K562 (cell line): ENCODE measurements at regions not wholly inside any gene's neighbourhood (a gene's known extent, or its start where the extent isn't known, plus 50 kb on each side); places are given as distances from the start of the nearest gene placed in this dataset.

ENCODE experiments used
- ATAC-seq: fragments of 200-7000 bp; cut with Tn5 transposase; 3 replicates; pipeline ENCODE4 v1.9.1; 2020; ENCODE audit warnings: moderate library complexity
- BruUV-seq: library from RNA; stranded (reverse); fragments of 400-500 nt; replicated peaks from 2 replicates; lab custom pipeline; 2021; lab: Mats Ljungman, UMichigan
- CTCF ChIA-PET: fragments of 300-600 bp; formaldehyde crosslinking; extraction: SDS; loops from one replicate; lab custom pipeline; 2021; ENCODE audit warnings: low intra/inter-chr PET ratio; lab: Yijun Ruan, JAX
- POLR2A ChIA-PET: fragments of 300-600, 350-650 bp; sonication (Branson Sonifier 250); formaldehyde crosslinking; extraction: SDS; loops from one replicate; lab custom pipeline; 2021; ENCODE audit warnings: antibody characterized with exemption, inconsistent platforms; lab: Yijun Ruan, JAX
- DNase-seq, 4 experiments: peaks; one replicate each; pipeline versions ENCODE4 v3.0.0 to v3.0.0-alpha.2; 2011 to 2018; ENCODE audit warnings: low spot score in 3 of 4, mixed read lengths in 3 of 4; ENCODE audit errors: extremely low read depth in 1 of 4
- FAIRE-seq: peaks from 2 replicates; lab custom pipeline; 2011; peaks lifted over from hg19 to GRCh38; lab: Jason Lieb, UNC
- H2AFZ ChIP-seq: 2 replicates; pipeline ENCODE4 v1.6.0; 2011; ENCODE audit warnings: low read depth, low read length, control low read depth, inconsistent platforms
- H3K27ac ChIP-seq: fragments of 200-600 bp; 3 replicates; pipeline ENCODE4 v1.8.0; 2011; ENCODE audit warnings: low read depth, mild to moderate bottlenecking, control low read depth, inconsistent platforms, low read length, moderate library complexity, mixed read lengths; ENCODE audit errors: extremely low read depth
- H3K27me3 ChIP-seq, 2 experiments: fragments of 300-600 bp in 1 of 2; 2 replicates in 1 of 2; 3 replicates in 1 of 2; pipeline versions ENCODE4 v1.6.0 to v1.8.0; 2011; ENCODE audit warnings: inconsistent platforms in 2 of 2, low read length in 2 of 2, mild to moderate bottlenecking in 1 of 2, mixed read lengths in 1 of 2, moderate library complexity in 1 of 2; ENCODE audit not compliant: control insufficient read depth in 2 of 2, insufficient read depth in 2 of 2
- H3K36me3 ChIP-seq: fragments of 300-600 bp; 3 replicates; pipeline ENCODE4 v1.8.0; 2011; ENCODE audit warnings: mild to moderate bottlenecking, low read length, inconsistent platforms; ENCODE audit not compliant: control insufficient read depth, insufficient read depth
- H3K4me1 ChIP-seq, 2 experiments: fragments of 200-600 bp in 1 of 2; replicated peaks in 1 of 2; 2 replicates in 1 of 2; 3 replicates in 1 of 2; pipeline versions ENCODE4 v1.5.1 to v1.8.0; 2011; ENCODE audit warnings: inconsistent platforms in 2 of 2, low read length in 2 of 2, mild to moderate bottlenecking in 1 of 2, mixed read lengths in 1 of 2, moderate library complexity in 1 of 2; ENCODE audit not compliant: control insufficient read depth in 2 of 2, insufficient read depth in 2 of 2
- H3K4me2 ChIP-seq: 2 replicates; pipeline ENCODE4 v1.6.1; 2011; ENCODE audit warnings: low read length, control low read depth, inconsistent platforms, mixed read lengths; ENCODE audit not compliant: insufficient read depth
- H3K4me3 ChIP-seq: fragments of 200-600 bp; sonication (generic), shearing (Covaris generic); 2 replicates; pipeline ENCODE4 v1.5.1; 2016; ENCODE audit warnings: control low read depth, inconsistent platforms
- H3K79me2 ChIP-seq: fragments of 200-600 bp; 3 replicates; pipeline ENCODE4 v1.8.0; 2011; ENCODE audit warnings: low read length, inconsistent platforms; ENCODE audit not compliant: control insufficient read depth, insufficient read depth
- H3K9ac ChIP-seq, 2 experiments: 2 replicates each; pipeline versions ENCODE4 v1.6.0 to v1.6.1; 2011; ENCODE audit warnings: low read depth in 2 of 2, low read length in 2 of 2, control low read depth in 1 of 2, inconsistent platforms in 1 of 2, mild to moderate bottlenecking in 1 of 2, mixed read lengths in 1 of 2; ENCODE audit not compliant: insufficient read depth in 1 of 2
- H3K9me1 ChIP-seq: one replicate; pipeline ENCODE4 v1.6.0; 2011; ENCODE audit warnings: inconsistent platforms, mild to moderate bottlenecking, low read length, moderate library complexity; ENCODE audit not compliant: control insufficient read depth, insufficient read depth
- H3K9me3 ChIP-seq: replicated peaks from 2 replicates; pipeline ENCODE4 v1.5.1; 2011; ENCODE audit warnings: low read depth, low read length, inconsistent platforms; ENCODE audit not compliant: control insufficient read depth, insufficient read depth
- H4K20me1 ChIP-seq: replicated peaks from 2 replicates; pipeline ENCODE4 v1.6.1; 2011; ENCODE audit warnings: low read length, inconsistent platforms, mixed read lengths; ENCODE audit not compliant: control insufficient read depth, insufficient read depth
- BDP1 ChIP-seq: IDR thresholded peaks from 3 replicates; pipeline ENCODE4 v1.6.1; 2011; ENCODE audit not compliant: insufficient read length, insufficient read depth
- CBFB ChIP-seq: sonication (generic); formaldehyde crosslinking; IDR thresholded peaks from 2 replicates; pipeline ENCODE4 v1.4.0; 2020; ENCODE audit warnings: mild to moderate bottlenecking, missing genetic modification reagents
- CHD2 ChIP-seq: IDR thresholded peaks from 2 replicates; pipeline ENCODE4 v1.6.1; 2011; ENCODE audit warnings: low read depth, low read length
- DPF2 ChIP-seq: fragments of 450-650 bp; IDR thresholded peaks from 2 replicates; pipeline ENCODE4 v1.6.1; 2016
- GATAD2A ChIP-seq: fragments of 450-650 bp; IDR thresholded peaks from 2 replicates; pipeline ENCODE4 v1.6.1; 2017
- HMG20A ChIP-seq: fragments of 450-650 bp; formaldehyde crosslinking; conservative IDR thresholded peaks from 2 replicates; pipeline ENCODE4 v1.4.0; 2020; ENCODE audit warnings: mild to moderate bottlenecking, mixed read lengths
- HSF4 ChIP-seq: fragments of 250-450 bp; sonication (Bioruptor Pico); IDR thresholded peaks from 2 replicates; pipeline ENCODE4 v2.1.2; 2022; ENCODE audit warnings: mild to moderate bottlenecking, moderate library complexity, borderline replicate concordance
- KLF1 ChIP-seq: fragments of 450-650 bp; IDR thresholded peaks from 2 replicates; pipeline ENCODE4 v1.6.1; 2016; ENCODE audit warnings: missing genetic modification characterization, missing compliant biosample characterization
- NBN ChIP-seq: fragments of 450-650 bp; IDR thresholded peaks from 2 replicates; pipeline ENCODE4 v1.6.1; 2016; ENCODE audit warnings: low read depth, mild to moderate bottlenecking
- NELFE ChIP-seq: IDR thresholded peaks from 2 replicates; pipeline ENCODE4 v1.6.1; 2011; ENCODE audit warnings: mild to moderate bottlenecking; ENCODE audit not compliant: insufficient read depth, insufficient read length
- PCBP1 ChIP-seq: fragments of 200-400 bp; formaldehyde crosslinking; IDR thresholded peaks from 2 replicates; pipeline ENCODE4 v1.6.1; 2018; ENCODE audit warnings: mild to moderate bottlenecking, low read depth, low read length; ENCODE audit not compliant: poor library complexity, severe bottlenecking
- POLR2A ChIP-seq: fragments of 450-650 bp; conservative IDR thresholded peaks from 2 replicates; pipeline ENCODE4 v1.6.1; 2016
- POLR2AphosphoS2 ChIP-seq: IDR thresholded peaks from 2 replicates; pipeline ENCODE4 v1.6.1; 2012; ENCODE audit warnings: low read length, improper control_type of control experiment
- RAD21 ChIP-seq, 2 experiments: fragments of 250-450 bp in 1 of 2; fragments of 450-650 bp in 1 of 2; sonication (Bioruptor Pico) in 1 of 2; formaldehyde crosslinking in 1 of 2; IDR thresholded peaks in 1 of 2; conservative IDR thresholded peaks in 1 of 2; 2 replicates each; pipeline versions ENCODE4 v1.4.0 to v1.8.0; 2020 to 2022; ENCODE audit warnings: mild to moderate bottlenecking in 2 of 2, moderate library complexity in 1 of 2
- RBM25 ChIP-seq: fragments of 200-400 bp; formaldehyde crosslinking; IDR thresholded peaks from 2 replicates; pipeline ENCODE4 v1.6.1; 2018; ENCODE audit warnings: low read length, low read depth, moderate library complexity; ENCODE audit not compliant: severe bottlenecking
- RBM34 ChIP-seq: fragments of 200-400 bp; formaldehyde crosslinking; IDR thresholded peaks from 2 replicates; pipeline ENCODE4 v1.6.1; 2018; ENCODE audit warnings: low read length, borderline replicate concordance; ENCODE audit not compliant: insufficient read depth
- SRSF1 ChIP-seq: fragments of 200-400 bp; formaldehyde crosslinking; IDR thresholded peaks from 2 replicates; pipeline ENCODE4 v1.6.1; 2017; ENCODE audit warnings: mild to moderate bottlenecking, low read depth, low read length, moderate library complexity
- USF1 ChIP-seq: sonication (generic); formaldehyde crosslinking; IDR thresholded peaks from 2 replicates; pipeline ENCODE4 v1.9.0; 2022; ENCODE audit warnings: mild to moderate bottlenecking, missing genetic modification reagents
- ZBTB5 ChIP-seq: fragments of 450-650 bp; IDR thresholded peaks from 2 replicates; pipeline ENCODE4 v1.6.1; 2017; ENCODE audit warnings: antibody characterized with exemption
- ZNF280A ChIP-seq: fragments of 450-650 bp; IDR thresholded peaks from 2 replicates; pipeline ENCODE4 v1.6.1; 2018; ENCODE audit warnings: mild to moderate bottlenecking, low read depth; ENCODE audit not compliant: partially characterized antibody
- WGBS: fragments of 100-300 bp; shearing (Covaris generic); methylation state at CpG from one replicate; pipeline ENCODE4 v1.1.6; 2016; ENCODE audit warnings: low coverage, mixed read lengths; ENCODE audit not compliant: insufficient coverage; ENCODE audit errors: missing lambda C conversion rate; 5-methylcytosine and 5-hydroxymethylcytosine counted together
- in situ Hi-C: fragments of 300-500 bp; cut with MboI; formaldehyde crosslinking; loops from 4 replicates; pipeline ENCODE4 v1.15.0; 2018; ENCODE audit warnings: inconsistent platforms, mixed read lengths
- intact Hi-C: fragments of 100-400 bp; cut with micrococcal nuclease; formaldehyde crosslinking; loops from 2 replicates; pipeline ENCODE4 v1.14.2; 2022

- TF ChIP-seq RBM25 = no peak
- TF ChIP-seq BDP1 = no peak
- TF ChIP-seq GATAD2A = no peak
- TF ChIP-seq RAD21 (CRISPR knock-in tag; conservative IDR thresholded peaks at IDR 0.05 in 1 of 2, IDR thresholded peaks at IDR 0.05 in 1 of 2) = peak in 1 of 2 experiments; percentile 50; a peak in 2 of 4 replicates
Measured at GRCh38 chr6:50655848-50656453, 57.4 kb upstream of the TFAP2D start (continued).

- no peak for FAIRE-seq
- WGBS = 0% methylated on average over 1 of the region's 1 CpG
- H3K27ac ChIP-seq = no peak overlapping the region
- H2AFZ ChIP-seq = no peak overlapping the region
- POLR2A ChIA-PET = interaction anchor here (1.0 kb wide), 1 partner anchor 25 kb away, joined by 3 read pairs; no protein-coding TSS in a partner anchor
- H3K9ac ChIP-seq = no peak overlapping the region
- H4K20me1 ChIP-seq = no peaks in the 10 kb centered on the region
- no peak for DNase-seq
- H3K27me3 ChIP-seq = no peaks in the 10 kb centered on the region
- in situ Hi-C loops (no loop called here), intact Hi-C loops (loop anchor here (5.0 kb wide), 1 partner anchor 135 kb away; no protein-coding TSS in a partner anchor)
- ATAC-seq = no peak
- no TSS peak for BruUV-seq
- H3K4me3 ChIP-seq = no peak overlapping the region
- H3K9me1 ChIP-seq = no peaks in the 10 kb centered on the region
- H3K4me1 ChIP-seq = no peaks in the 10 kb centered on the region
- CTCF ChIA-PET = interaction anchor here (0.6 kb wide), 1 partner anchor 1130 kb away, joined by 3 read pairs; no protein-coding TSS in a partner anchor
- no peak overlapping the region for H3K4me2 ChIP-seq
- H3K9me3 ChIP-seq = no peaks in the 10 kb centered on the region
- H3K36me3 ChIP-seq = no peaks in the 10 kb centered on the region
- H3K79me2 ChIP-seq = no peaks in the 10 kb centered on the region
- TF ChIP-seq SRSF1 (no peak), NBN (no peak), HMG20A (no peak), HSF4 (no peak), NELFE (no peak), ZBTB5 (no peak), POLR2AphosphoS2 (no peak), USF1 (CRISPR knock-in tag) (no peak), CBFB (CRISPR knock-in tag) (no peak), POLR2A (no peak), CHD2 (no peak), DPF2 (no peak), PCBP1 (no peak), RBM34 (no peak), ZNF280A (no peak), KLF1 (tag) (no peak)
Measured at GRCh38 chr6:50657513-50657912, 55.8 kb upstream of the TFAP2D start.
